HUES64 (cell line): ENCODE measurements at regions not wholly inside any gene's neighbourhood (a gene's known extent, or its start where the extent isn't known, plus 50 kb on each side); places are given as distances from the start of the nearest gene placed in this dataset.

Experiments
- H3K27ac ChIP-seq: 2 replicates; pipeline ENCODE4 v1.7.0; 2013; ENCODE audit warnings: low read depth, low read length, inconsistent platforms
- H3K27me3 ChIP-seq: 2 replicates; pipeline ENCODE4 v1.6.1; 2013; ENCODE audit warnings: mild to moderate bottlenecking, low read length; ENCODE audit not compliant: insufficient read depth
- H3K36me3 ChIP-seq: 2 replicates; pipeline ENCODE4 v1.6.1; 2013; ENCODE audit warnings: mild to moderate bottlenecking, low read length; ENCODE audit not compliant: insufficient read depth
- H3K4me1 ChIP-seq: 2 replicates; pipeline ENCODE4 v1.6.1; 2013; ENCODE audit warnings: mild to moderate bottlenecking, low read length, moderate library complexity; ENCODE audit not compliant: insufficient read depth
- H3K4me3 ChIP-seq: 2 replicates; pipeline ENCODE4 v1.5.1; 2013; ENCODE audit warnings: mild to moderate bottlenecking, low read length, moderate library complexity
- H3K9ac ChIP-seq: 2 replicates; pipeline ENCODE4 v1.6.1; 2013; ENCODE audit warnings: mild to moderate bottlenecking, low read depth, low read length
- H3K9me3 ChIP-seq: 2 replicates; pipeline ENCODE4 v1.6.1; 2013; ENCODE audit warnings: low read depth, low read length; ENCODE audit not compliant: insufficient read depth
- WGBS: fragments of 150-250, 120-280 bp; methylation state at CpG from one replicate; pipeline ENCODE4 v1.1.7; 2013; ENCODE audit warnings: missing lambda C conversion rate; 5-methylcytosine and 5-hydroxymethylcytosine counted together

- H3K27ac ChIP-seq, result no peak overlapping the region
- no peaks in the 10 kb centered on the region for H3K36me3 ChIP-seq
- no peaks in the 10 kb centered on the region for H3K27me3 ChIP-seq
- 91% methylated on average over 4 of the region's 4 CpGs for WGBS
- no peaks in the 10 kb centered on the region for H3K4me1 ChIP-seq
- no peaks in the 10 kb centered on the region for H3K9me3 ChIP-seq
- no peak overlapping the region for H3K4me3 ChIP-seq
- H3K9ac ChIP-seq, result no peak overlapping the region
These were observed 217.9 kb downstream of the ENC1 start for GRCh38 chr5:74422671-74423070.

- no peak overlapping the region for H3K9ac ChIP-seq
- WGBS, result 97% methylated on average over 3 of the region's 3 CpGs
These were observed 218.5 kb downstream of the ENC1 start for GRCh38 chr5:74422030-74422429.

GRCh38 chr5:74421377-74421776, 219.2 kb downstream of the ENC1 start:
- Histone ChIP-seq H3K9ac (no peak overlapping the region), H3K4me3 (no peak overlapping the region), H3K4me1 (no peaks in the 10 kb centered on the region), H3K36me3 (no peaks in the 10 kb centered on the region), H3K27ac (no peak overlapping the region), H3K9me3 (no peaks in the 10 kb centered on the region), H3K27me3 (no peaks in the 10 kb centered on the region)
- WGBS, result 74% methylated on average over 1 of the region's 1 CpG

More at GRCh38 chr5:74422030-74422429, 218.5 kb downstream of the ENC1 start:
- Histone ChIP-seq H3K27me3 (no peaks in the 10 kb centered on the region), H3K4me1 (no peaks in the 10 kb centered on the region), H3K36me3 (no peaks in the 10 kb centered on the region), H3K4me3 (no peak overlapping the region), H3K9me3 (no peaks in the 10 kb centered on the region), H3K27ac (no peak overlapping the region)

GRCh38 chr5:74420947-74421346, 219.6 kb downstream of the ENC1 start:
- WGBS, result 90% methylated on average over 1 of the region's 1 CpG
- H3K27me3 ChIP-seq, result no peaks in the 10 kb centered on the region
- no peak overlapping the region for H3K9ac ChIP-seq
- H3K9me3 ChIP-seq, result no peaks in the 10 kb centered on the region
- no peaks in the 10 kb centered on the region; the same call in 1 of the 2 replicates for H3K4me1 ChIP-seq
- no peak overlapping the region for H3K4me3 ChIP-seq
- no peak overlapping the region for H3K27ac ChIP-seq
- no peaks in the 10 kb centered on the region for H3K36me3 ChIP-seq

GRCh38 chr5:74420220-74420619, 220.3 kb downstream of the ENC1 start:
- H3K9ac ChIP-seq, result no peak overlapping the region
- WGBS, result 73% methylated on average over 3 of the region's 3 CpGs

GRCh38 chr5:74419468-74419867, 221.1 kb downstream of the ENC1 start:
- Histone ChIP-seq H3K9ac (no peak overlapping the region), H3K4me3 (no peak overlapping the region), H3K27me3 (no peaks in the 10 kb centered on the region), H3K36me3 (no peaks in the 10 kb centered on the region), H3K9me3 (no peaks in the 10 kb centered on the region), H3K27ac (no peak overlapping the region), H3K4me1 (peaks cover 5% of the 10 kb centered on the region; the same call in 1 of the 2 replicates)
- WGBS, result 79% methylated on average over 4 of the region's 4 CpGs

More at GRCh38 chr5:74420220-74420619, 220.3 kb downstream of the ENC1 start:
- Histone ChIP-seq H3K9me3 (no peaks in the 10 kb centered on the region), H3K4me3 (no peak overlapping the region), H3K27me3 (no peaks in the 10 kb centered on the region), H3K27ac (no peak overlapping the region), H3K36me3 (no peaks in the 10 kb centered on the region), H3K4me1 (peaks cover 5% of the 10 kb centered on the region; the same call in 1 of the 2 replicates)

- no peak overlapping the region for H3K9ac ChIP-seq
- H3K27me3 ChIP-seq, result no peaks in the 10 kb centered on the region
- no peak overlapping the region for H3K4me3 ChIP-seq
- H3K27ac ChIP-seq, result no peak overlapping the region
- no peaks in the 10 kb centered on the region for H3K36me3 ChIP-seq
- peaks cover 5% of the 10 kb centered on the region; the same call in 1 of the 2 replicates for H3K4me1 ChIP-seq
- H3K9me3 ChIP-seq, result no peaks in the 10 kb centered on the region
- WGBS, result 93% methylated on average over 2 of the region's 2 CpGs
These were observed 221.8 kb downstream of the ENC1 start for GRCh38 chr5:74418709-74419108.

GRCh38 chr5:74418261-74418660, 222.3 kb downstream of the ENC1 start:
- Histone ChIP-seq H3K4me1 (peaks cover 5% of the 10 kb centered on the region; the same call in 1 of the 2 replicates), H3K4me3 (no peak overlapping the region)
- 100% methylated on average over 1 of the region's 1 CpG for WGBS

GRCh38 chr5:74415695-74416102, 224.8 kb downstream of the ENC1 start:
- WGBS, result 76% methylated on average over 7 of the region's 7 CpGs
- no peak overlapping the region for H3K27ac ChIP-seq
- H3K27me3 ChIP-seq, result no peaks in the 10 kb centered on the region
- no peaks in the 10 kb centered on the region for H3K9me3 ChIP-seq
- H3K4me3 ChIP-seq, result no peak overlapping the region
- H3K36me3 ChIP-seq, result no peaks in the 10 kb centered on the region
- no peak overlapping the region for H3K9ac ChIP-seq
- peaks cover 19% of the 10 kb centered on the region; the same call in 1 of the 2 replicates for H3K4me1 ChIP-seq

More at GRCh38 chr5:74418261-74418660, 222.3 kb downstream of the ENC1 start:
- Histone ChIP-seq H3K9me3 (no peaks in the 10 kb centered on the region), H3K9ac (no peak overlapping the region), H3K27me3 (no peaks in the 10 kb centered on the region), H3K36me3 (no peaks in the 10 kb centered on the region), H3K27ac (no peak overlapping the region)

GRCh38 chr5:74414228-74414627, 226.3 kb downstream of the ENC1 start:
- Histone ChIP-seq H3K27ac (no peak overlapping the region), H3K9me3 (no peaks in the 10 kb centered on the region), H3K27me3 (no peaks in the 10 kb centered on the region), H3K9ac (no peak overlapping the region), H3K4me3 (no peak overlapping the region), H3K36me3 (no peaks in the 10 kb centered on the region), H3K4me1 (peaks cover 19% of the 10 kb centered on the region; the same call in 1 of the 2 replicates)
- WGBS, result no CpG with 5 or more reads among the region's 2 CpGs

GRCh38 chr5:74413403-74414048, 227.0 kb downstream of the ENC1 start:
- WGBS, result 86% methylated on average over 3 of the region's 3 CpGs
- Histone ChIP-seq H3K9me3 (no peaks in the 10 kb centered on the region), H3K27me3 (no peaks in the 10 kb centered on the region), H3K27ac (no peak overlapping the region), H3K36me3 (no peaks in the 10 kb centered on the region), H3K9ac (no peak overlapping the region), H3K4me1 (peaks cover 19% of the 10 kb centered on the region; the same call in 1 of the 2 replicates), H3K4me3 (no peak overlapping the region)
